Hepatocyte (in vitro differentiated cells): ENCODE measurements at regions not wholly inside any gene's neighbourhood (a gene's known extent, or its start where the extent isn't known, plus 50 kb on each side); places are given as distances from the start of the nearest gene placed in this dataset.

Experiments used
- DNase-seq: peaks from one replicate; pipeline ENCODE4 v3.0.0-alpha.2; 2016; ENCODE audit warnings: low spot score
- H2AFZ ChIP-seq: fragments of 200-600 bp; sonication (generic); 2 replicates; pipeline ENCODE4 v1.6.0; 2016; ENCODE audit warnings: antibody characterized with exemption, mild to moderate bottlenecking
- H3K27ac ChIP-seq: fragments of 200-600 bp; sonication (generic); 2 replicates; pipeline ENCODE4 v1.5.1; 2016; ENCODE audit warnings: mild to moderate bottlenecking
- H3K27me3 ChIP-seq: fragments of 200-600 bp; sonication (generic); 2 replicates; pipeline ENCODE4 v1.6.1; 2016
- H3K36me3 ChIP-seq: fragments of 200-600 bp; sonication (generic); replicated peaks from 2 replicates; pipeline ENCODE4 v1.5.1; 2016; ENCODE audit warnings: low read depth; ENCODE audit not compliant: insufficient read depth
- H3K4me1 ChIP-seq: fragments of 200-600 bp; sonication (generic); 2 replicates; pipeline ENCODE4 v1.5.1; 2016; ENCODE audit warnings: mild to moderate bottlenecking, moderate library complexity; ENCODE audit not compliant: insufficient read depth
- H3K4me2 ChIP-seq: fragments of 200-600 bp; sonication (generic); 2 replicates; pipeline ENCODE4 v1.6.0; 2016
- H3K4me3 ChIP-seq: fragments of 200-600 bp; sonication (generic); 2 replicates; pipeline ENCODE4 v1.5.1; 2016; ENCODE audit warnings: mild to moderate bottlenecking
- H3K79me2 ChIP-seq: fragments of 200-600 bp; sonication (generic); 2 replicates; pipeline ENCODE4 v1.6.0; 2017; ENCODE audit warnings: mild to moderate bottlenecking
- H3K9me2 ChIP-seq: fragments of 200-600 bp; sonication (generic); replicated peaks from 2 replicates; pipeline ENCODE4 v1.6.0; 2017; ENCODE audit warnings: mild to moderate bottlenecking; ENCODE audit not compliant: insufficient read depth
- H3K9me3 ChIP-seq: fragments of 200-600 bp; sonication (generic); 2 replicates; pipeline ENCODE4 v1.5.1; 2016; ENCODE audit warnings: low read depth, mild to moderate bottlenecking
- H4K20me1 ChIP-seq: fragments of 200-600 bp; sonication (generic); 2 replicates; pipeline ENCODE4 v1.6.0; 2016; ENCODE audit warnings: mild to moderate bottlenecking; ENCODE audit not compliant: insufficient read depth, poor library complexity, severe bottlenecking
- CTCF ChIP-seq: fragments of 200-600 bp; sonication (generic); IDR thresholded peaks from 2 replicates; pipeline ENCODE4 v1.5.1; 2016; ENCODE audit warnings: antibody characterized with exemption, mild to moderate bottlenecking; ENCODE audit not compliant: poor library complexity
- EZH2 ChIP-seq: fragments of 200-600 bp; sonication (generic); IDR thresholded peaks from 2 replicates; pipeline ENCODE4 v1.6.1; 2016; ENCODE audit warnings: antibody characterized with exemption, mild to moderate bottlenecking, borderline replicate concordance
- EZH2phosphoT487 ChIP-seq: fragments of 200-600 bp; sonication (generic); IDR thresholded peaks from one replicate; pipeline ENCODE4 v1.6.1; 2018; ENCODE audit warnings: antibody characterized with exemption, mild to moderate bottlenecking, low read depth, moderate library complexity; ENCODE audit not compliant: unreplicated experiment, severe bottlenecking
- WGBS: methylation state at CpG from one replicate; pipeline ENCODE4 v1.1.6; 2016; ENCODE audit warnings: low lambda C conversion rate; ENCODE audit errors: missing lambda C conversion rate; 5-methylcytosine and 5-hydroxymethylcytosine counted together

GRCh38 chr6:156613996-156614395 is 163.2 kb upstream of the ARID1B start:
- TF ChIP-seq CTCF (no peak), EZH2phosphoT487 (no peak), EZH2 (no peak)
- H3K27ac ChIP-seq: no peak overlapping the region
- 59% methylated on average over 1 of the region's 1 CpG for WGBS

GRCh38 chr6:156612361-156612760 is 164.8 kb upstream of the ARID1B start:
- Histone ChIP-seq H3K4me1 (no peaks in the 10 kb centered on the region), H3K79me2 (no peaks in the 10 kb centered on the region), H3K27ac (no peak overlapping the region), H3K9me3 (no peaks in the 10 kb centered on the region), H3K4me2 (no peak overlapping the region), H3K36me3 (no peaks in the 10 kb centered on the region), H4K20me1 (no peaks in the 10 kb centered on the region), H3K4me3 (no peak overlapping the region), H2AFZ (no peak overlapping the region), H3K9me2 (no peaks in the 10 kb centered on the region), H3K27me3 (no peaks in the 10 kb centered on the region)
- TF ChIP-seq EZH2 (no peak), CTCF (no peak), EZH2phosphoT487 (no peak)
- DNase-seq: no peak

More at GRCh38 chr6:156613996-156614395, 163.2 kb upstream of the ARID1B start:
- Histone ChIP-seq H3K9me2 (no peaks in the 10 kb centered on the region), H3K4me1 (no peaks in the 10 kb centered on the region), H3K27me3 (no peaks in the 10 kb centered on the region), H3K9me3 (no peaks in the 10 kb centered on the region), H3K4me2 (no peak overlapping the region), H4K20me1 (no peaks in the 10 kb centered on the region), H3K4me3 (no peak overlapping the region), H3K79me2 (no peaks in the 10 kb centered on the region), H2AFZ (no peak overlapping the region), H3K36me3 (no peaks in the 10 kb centered on the region)
- DNase-seq: no peak

- no peak overlapping the region for H2AFZ ChIP-seq
- peaks cover 15% of the 10 kb centered on the region for H3K4me1 ChIP-seq
- WGBS: 94% methylated on average over 7 of the region's 7 CpGs
- H4K20me1 ChIP-seq: no peaks in the 10 kb centered on the region
- no peak overlapping the region for H3K4me3 ChIP-seq
- no peak for TF ChIP-seq EZH2phosphoT487
- no peak for TF ChIP-seq EZH2
- TF ChIP-seq CTCF: no peak
- H3K79me2 ChIP-seq: no peaks in the 10 kb centered on the region
- no peaks in the 10 kb centered on the region for H3K36me3 ChIP-seq
- no peaks in the 10 kb centered on the region for H3K9me3 ChIP-seq
- H3K27me3 ChIP-seq: no peaks in the 10 kb centered on the region
- no peaks in the 10 kb centered on the region for H3K9me2 ChIP-seq
- no peak overlapping the region for H3K27ac ChIP-seq
- no peak for DNase-seq
- no peak overlapping the region for H3K4me2 ChIP-seq
Measured at GRCh38 chr6:156602066-156602385, 175.2 kb upstream of the ARID1B start.
